ENCODE measurements at regions not wholly inside any gene's neighbourhood (a gene's known extent, or its start where the extent isn't known, plus 50 kb on each side); places are given as distances from the start of the nearest gene placed in this dataset.

- no peaks in the 10 kb centered on the region for H3K27me3 ChIP-seq (ENCODE audit: control insufficient read depth, insufficient read depth, low read length)
- H3K27ac ChIP-seq (ENCODE audit: low read depth, low read length): no peak overlapping the region
- no peaks in the 10 kb centered on the region for H3K36me3 ChIP-seq (ENCODE audit: control insufficient read depth, insufficient read depth, low read length)
- H3K4me3 ChIP-seq (ENCODE audit: low read depth, low read length): no peak overlapping the region
- no peaks in the 10 kb centered on the region for H3K9me3 ChIP-seq (ENCODE audit: control insufficient read depth, insufficient read depth, low read length)
- H3K4me1 ChIP-seq (ENCODE audit: control insufficient read depth, insufficient read depth, low read length): no peaks in the 10 kb centered on the region
- no peak overlapping the region for H3K9ac ChIP-seq (ENCODE audit: low read depth, low read length)
Observed at GRCh38 chr9:103681435-103681834, 412.7 kb upstream of the SMC2 start.

GRCh38 chr9:103700195-103700962 is 393.7 kb upstream of the SMC2 start:
- H3K4me3 ChIP-seq (ENCODE audit: low read depth, low read length): no peak overlapping the region
- peaks cover 12% of the 10 kb centered on the region for H3K4me1 ChIP-seq (ENCODE audit: control insufficient read depth, insufficient read depth, low read length)
- no peaks in the 10 kb centered on the region for H3K36me3 ChIP-seq (ENCODE audit: control insufficient read depth, insufficient read depth, low read length)
- H3K27ac ChIP-seq (ENCODE audit: low read depth, low read length): no peak overlapping the region
- no peak overlapping the region for H3K9ac ChIP-seq (ENCODE audit: low read depth, low read length)
- no peaks in the 10 kb centered on the region for H3K27me3 ChIP-seq (ENCODE audit: control insufficient read depth, insufficient read depth, low read length)
- no peaks in the 10 kb centered on the region for H3K9me3 ChIP-seq (ENCODE audit: control insufficient read depth, insufficient read depth, low read length)

GRCh38 chr9:103702572-103702971 is 391.5 kb upstream of the SMC2 start:
- Histone ChIP-seq H3K4me3 (ENCODE audit: low read depth, low read length) (no peak overlapping the region), H3K4me1 (ENCODE audit: control insufficient read depth, insufficient read depth, low read length) (peaks cover 12% of the 10 kb centered on the region), H3K36me3 (ENCODE audit: control insufficient read depth, insufficient read depth, low read length) (no peaks in the 10 kb centered on the region), H3K27ac (ENCODE audit: low read depth, low read length) (no peak overlapping the region), H3K9me3 (ENCODE audit: control insufficient read depth, insufficient read depth, low read length) (no peaks in the 10 kb centered on the region), H3K9ac (ENCODE audit: low read depth, low read length) (no peak overlapping the region), H3K27me3 (ENCODE audit: control insufficient read depth, insufficient read depth, low read length) (no peaks in the 10 kb centered on the region)

GRCh38 chr9:103707181-103707580 is 386.9 kb upstream of the SMC2 start:
- no peaks in the 10 kb centered on the region for H3K36me3 ChIP-seq (ENCODE audit: control insufficient read depth, insufficient read depth, low read length)
- no peak overlapping the region for H3K9ac ChIP-seq (ENCODE audit: low read depth, low read length)
- H3K4me3 ChIP-seq (ENCODE audit: low read depth, low read length): no peak overlapping the region
- H3K27ac ChIP-seq (ENCODE audit: low read depth, low read length): no peak overlapping the region
- H3K27me3 ChIP-seq (ENCODE audit: control insufficient read depth, insufficient read depth, low read length): no peaks in the 10 kb centered on the region
- no peaks in the 10 kb centered on the region for H3K4me1 ChIP-seq (ENCODE audit: control insufficient read depth, insufficient read depth, low read length)
- H3K9me3 ChIP-seq (ENCODE audit: control insufficient read depth, insufficient read depth, low read length): peaks cover 4% of the 10 kb centered on the region; the same call in 1 of the 2 replicates

GRCh38 chr9:103709366-103709765 is 384.7 kb upstream of the SMC2 start:
- no peaks in the 10 kb centered on the region for H3K27me3 ChIP-seq (ENCODE audit: control insufficient read depth, insufficient read depth, low read length)
- H3K9me3 ChIP-seq (ENCODE audit: control insufficient read depth, insufficient read depth, low read length): peaks cover 4% of the 10 kb centered on the region; the same call in 1 of the 2 replicates
- no peak overlapping the region for H3K4me3 ChIP-seq (ENCODE audit: low read depth, low read length)
- H3K36me3 ChIP-seq (ENCODE audit: control insufficient read depth, insufficient read depth, low read length): no peaks in the 10 kb centered on the region
- H3K4me1 ChIP-seq (ENCODE audit: control insufficient read depth, insufficient read depth, low read length): peaks cover under 1% of the 10 kb centered on the region; the same call in 1 of the 2 replicates
- no peak overlapping the region for H3K9ac ChIP-seq (ENCODE audit: low read depth, low read length)
- H3K27ac ChIP-seq (ENCODE audit: low read depth, low read length): no peak overlapping the region

- H3K36me3 ChIP-seq (ENCODE audit: control insufficient read depth, insufficient read depth, low read length): no peaks in the 10 kb centered on the region
- no peak overlapping the region for H3K27ac ChIP-seq (ENCODE audit: low read depth, low read length)
- no peak overlapping the region for H3K4me3 ChIP-seq (ENCODE audit: low read depth, low read length)
- peaks cover 4% of the 10 kb centered on the region; the same call in 1 of the 2 replicates for H3K9me3 ChIP-seq (ENCODE audit: control insufficient read depth, insufficient read depth, low read length)
- H3K27me3 ChIP-seq (ENCODE audit: control insufficient read depth, insufficient read depth, low read length): no peaks in the 10 kb centered on the region
- no peak overlapping the region for H3K9ac ChIP-seq (ENCODE audit: low read depth, low read length)
- peaks cover 9% of the 10 kb centered on the region for H3K4me1 ChIP-seq (ENCODE audit: control insufficient read depth, insufficient read depth, low read length)
Observed at GRCh38 chr9:103713631-103714030, 380.5 kb upstream of the SMC2 start.

- Histone ChIP-seq H3K36me3 (ENCODE audit: control insufficient read depth, insufficient read depth, low read length) (no peaks in the 10 kb centered on the region), H3K27me3 (ENCODE audit: control insufficient read depth, insufficient read depth, low read length) (no peaks in the 10 kb centered on the region), H3K9me3 (ENCODE audit: control insufficient read depth, insufficient read depth, low read length) (peaks cover 4% of the 10 kb centered on the region; the same call in 1 of the 2 replicates), H3K27ac (ENCODE audit: low read depth, low read length) (peak overlapping the region; percentile 76), H3K9ac (ENCODE audit: low read depth, low read length) (no peak overlapping the region), H3K4me3 (ENCODE audit: low read depth, low read length) (no peak overlapping the region), H3K4me1 (ENCODE audit: control insufficient read depth, insufficient read depth, low read length) (peaks cover 9% of the 10 kb centered on the region)
Observed at GRCh38 chr9:103714992-103715391, 379.1 kb upstream of the SMC2 start.

GRCh38 chr9:103721056-103721455 is 373.1 kb upstream of the SMC2 start:
- Histone ChIP-seq H3K9ac (ENCODE audit: low read depth, low read length) (no peak overlapping the region), H3K27me3 (ENCODE audit: control insufficient read depth, insufficient read depth, low read length) (no peaks in the 10 kb centered on the region), H3K4me3 (ENCODE audit: low read depth, low read length) (no peak overlapping the region), H3K36me3 (ENCODE audit: control insufficient read depth, insufficient read depth, low read length) (no peaks in the 10 kb centered on the region), H3K9me3 (ENCODE audit: control insufficient read depth, insufficient read depth, low read length) (no peaks in the 10 kb centered on the region), H3K4me1 (ENCODE audit: control insufficient read depth, insufficient read depth, low read length) (no peaks in the 10 kb centered on the region), H3K27ac (ENCODE audit: low read depth, low read length) (no peak overlapping the region)

GRCh38 chr9:103730866-103731265 is 363.2 kb upstream of the SMC2 start:
- no peak overlapping the region for H3K4me3 ChIP-seq (ENCODE audit: low read depth, low read length)
- H3K9me3 ChIP-seq (ENCODE audit: control insufficient read depth, insufficient read depth, low read length): no peaks in the 10 kb centered on the region
- H3K27me3 ChIP-seq (ENCODE audit: control insufficient read depth, insufficient read depth, low read length): no peaks in the 10 kb centered on the region
- peaks cover 18% of the 10 kb centered on the region for H3K4me1 ChIP-seq (ENCODE audit: control insufficient read depth, insufficient read depth, low read length)
- H3K36me3 ChIP-seq (ENCODE audit: control insufficient read depth, insufficient read depth, low read length): no peaks in the 10 kb centered on the region
- no peak overlapping the region for H3K27ac ChIP-seq (ENCODE audit: low read depth, low read length)
- H3K9ac ChIP-seq (ENCODE audit: low read depth, low read length): no peak overlapping the region

GRCh38 chr9:103731541-103731940 is 362.6 kb upstream of the SMC2 start:
- H3K27me3 ChIP-seq (ENCODE audit: control insufficient read depth, insufficient read depth, low read length): no peaks in the 10 kb centered on the region
- H3K4me3 ChIP-seq (ENCODE audit: low read depth, low read length): no peak overlapping the region
- H3K27ac ChIP-seq (ENCODE audit: low read depth, low read length): no peak overlapping the region
- no peaks in the 10 kb centered on the region for H3K9me3 ChIP-seq (ENCODE audit: control insufficient read depth, insufficient read depth, low read length)
- H3K4me1 ChIP-seq (ENCODE audit: control insufficient read depth, insufficient read depth, low read length): peaks cover 18% of the 10 kb centered on the region
- no peak overlapping the region for H3K9ac ChIP-seq (ENCODE audit: low read depth, low read length)
- H3K36me3 ChIP-seq (ENCODE audit: control insufficient read depth, insufficient read depth, low read length): no peaks in the 10 kb centered on the region

GRCh38 chr9:103734471-103734870 is 359.6 kb upstream of the SMC2 start:
- H3K4me1 ChIP-seq (ENCODE audit: control insufficient read depth, insufficient read depth, low read length): peaks cover 11% of the 10 kb centered on the region
- H3K9me3 ChIP-seq (ENCODE audit: control insufficient read depth, insufficient read depth, low read length): no peaks in the 10 kb centered on the region
- H3K9ac ChIP-seq (ENCODE audit: low read depth, low read length): no peak overlapping the region
- no peak overlapping the region for H3K27ac ChIP-seq (ENCODE audit: low read depth, low read length)
- H3K27me3 ChIP-seq (ENCODE audit: control insufficient read depth, insufficient read depth, low read length): no peaks in the 10 kb centered on the region
- no peaks in the 10 kb centered on the region for H3K36me3 ChIP-seq (ENCODE audit: control insufficient read depth, insufficient read depth, low read length)
- no peak overlapping the region for H3K4me3 ChIP-seq (ENCODE audit: low read depth, low read length)
